LNCaP clone FGC (cell line): ENCODE measurements at regions not wholly inside any gene's neighbourhood (a gene's known extent, or its start where the extent isn't known, plus 50 kb on each side); places are given as distances from the start of the nearest gene placed in this dataset.
"Not testable (repeated sequence)": the region's sequence is repeated elsewhere in the genome, so short reads cannot be mapped to it uniquely, and the experiment has no call there.

Experiments used
- DNase-seq: peaks from one replicate; pipeline ENCODE4 v3.0.0-alpha.2; 2011; ENCODE audit warnings: low read depth
- H3K4me3 ChIP-seq: 2 replicates; pipeline ENCODE4 v1.5.1; 2011; ENCODE audit warnings: mild to moderate bottlenecking, low read depth, low read length, control low read depth
- TF ChIP-seq, protein P1 (sequence below): IDR thresholded peaks from 2 replicates; pipeline ENCODE4 v1.5.1; 2012; ENCODE audit warnings: mild to moderate bottlenecking; ENCODE audit not compliant: control insufficient read depth, insufficient read depth; ENCODE audit errors: extremely low read depth

DNA sequence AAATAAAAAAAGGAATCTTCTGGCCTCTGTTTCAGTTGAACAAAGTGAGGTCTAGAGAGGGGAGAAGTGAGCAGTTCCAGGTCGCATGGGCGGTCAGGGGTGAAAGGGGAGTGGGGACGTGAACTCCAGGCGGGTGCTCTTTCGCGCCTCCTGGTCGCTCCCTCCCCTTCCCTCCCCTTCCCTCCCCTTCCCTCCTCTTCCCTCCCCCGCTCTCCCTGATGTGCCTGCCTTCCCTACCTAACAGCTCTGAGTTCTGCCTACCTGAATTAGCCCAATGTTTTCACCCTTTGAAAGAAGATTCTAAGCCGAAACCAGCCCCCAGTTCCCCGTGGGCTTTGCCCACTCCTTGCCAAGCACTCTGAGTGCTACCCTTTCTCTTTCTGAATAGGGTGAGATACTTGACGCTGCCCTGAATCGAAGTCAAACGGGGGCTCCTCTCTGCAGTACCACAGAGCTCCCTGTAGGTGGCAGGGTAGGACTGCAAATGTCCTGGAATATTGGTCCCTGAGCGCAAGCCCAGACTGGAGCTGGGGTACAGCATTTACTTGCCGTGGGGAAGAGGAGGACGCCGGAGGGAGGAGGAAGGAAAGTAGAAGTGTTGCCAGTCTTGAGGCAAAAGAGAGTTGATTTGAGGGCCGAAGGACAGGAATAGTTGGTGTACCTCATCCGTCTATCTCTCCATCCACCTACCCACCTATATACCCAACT, 214.4 kb downstream of the NPIPA7 start:
- TF ChIP-seq, protein P1, sequence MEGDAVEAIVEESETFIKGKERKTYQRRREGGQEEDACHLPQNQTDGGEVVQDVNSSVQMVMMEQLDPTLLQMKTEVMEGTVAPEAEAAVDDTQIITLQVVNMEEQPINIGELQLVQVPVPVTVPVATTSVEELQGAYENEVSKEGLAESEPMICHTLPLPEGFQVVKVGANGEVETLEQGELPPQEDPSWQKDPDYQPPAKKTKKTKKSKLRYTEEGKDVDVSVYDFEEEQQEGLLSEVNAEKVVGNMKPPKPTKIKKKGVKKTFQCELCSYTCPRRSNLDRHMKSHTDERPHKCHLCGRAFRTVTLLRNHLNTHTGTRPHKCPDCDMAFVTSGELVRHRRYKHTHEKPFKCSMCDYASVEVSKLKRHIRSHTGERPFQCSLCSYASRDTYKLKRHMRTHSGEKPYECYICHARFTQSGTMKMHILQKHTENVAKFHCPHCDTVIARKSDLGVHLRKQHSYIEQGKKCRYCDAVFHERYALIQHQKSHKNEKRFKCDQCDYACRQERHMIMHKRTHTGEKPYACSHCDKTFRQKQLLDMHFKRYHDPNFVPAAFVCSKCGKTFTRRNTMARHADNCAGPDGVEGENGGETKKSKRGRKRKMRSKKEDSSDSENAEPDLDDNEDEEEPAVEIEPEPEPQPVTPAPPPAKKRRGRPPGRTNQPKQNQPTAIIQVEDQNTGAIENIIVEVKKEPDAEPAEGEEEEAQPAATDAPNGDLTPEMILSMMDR = peak; percentile 37
- not testable (repeated sequence) for DNase-seq, H3K4me3 ChIP-seq

DNA sequence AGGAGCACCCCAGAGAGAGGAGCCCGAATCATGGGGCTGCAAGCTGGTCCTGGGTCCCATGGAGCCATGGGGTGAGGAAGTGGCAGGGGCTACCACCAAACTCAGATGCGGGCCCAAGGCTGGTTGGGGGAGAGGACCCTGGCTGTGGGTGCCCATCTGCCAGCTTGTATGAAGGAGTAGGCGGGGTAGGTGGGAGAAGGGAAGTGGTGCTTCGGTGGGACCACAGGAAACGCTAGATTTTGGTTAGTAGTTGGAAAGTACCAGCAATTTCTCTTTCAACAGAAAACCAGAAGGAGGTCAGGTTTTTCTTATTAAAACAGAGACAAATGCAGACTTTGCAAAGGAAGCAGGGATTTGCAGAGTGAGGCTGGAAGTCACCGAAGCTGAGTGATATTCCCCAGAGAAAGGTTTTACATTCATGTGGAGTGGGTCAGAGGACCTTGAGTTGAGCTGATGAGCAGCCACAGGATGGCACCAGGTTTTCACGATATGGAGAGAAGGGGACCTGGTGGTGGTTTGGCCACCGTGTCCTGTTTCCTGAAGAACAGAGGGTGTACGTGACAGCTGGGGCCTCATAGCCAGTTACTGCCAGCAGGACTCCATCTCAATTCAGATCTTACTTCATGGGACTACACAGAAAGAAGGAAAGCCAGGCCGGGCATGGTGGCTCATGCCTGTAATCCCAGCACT, 216.2 kb downstream of the NPIPA7 start:
- H3K4me3 ChIP-seq = not testable (repeated sequence)

DNA sequence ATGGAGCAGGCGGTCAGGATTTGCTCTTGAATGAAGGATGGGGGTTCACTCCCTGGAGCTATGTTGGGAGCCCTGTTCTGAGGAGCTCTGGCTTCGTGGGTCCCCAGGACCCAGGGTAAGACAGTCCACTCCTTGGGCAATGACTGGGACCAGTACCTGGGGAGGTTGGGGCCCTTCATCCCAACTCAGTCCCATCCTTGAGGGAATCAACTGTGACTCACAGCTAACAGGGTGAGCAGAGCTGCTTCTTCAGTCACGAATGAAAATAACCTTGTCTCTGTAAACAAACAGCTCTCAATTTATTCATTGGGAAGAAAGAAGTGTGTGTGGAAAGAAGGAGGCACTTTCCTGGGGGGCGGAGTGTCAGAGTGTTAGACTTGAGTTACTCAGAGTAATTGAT, 222.3 kb downstream of the NPIPA7 start:
- not testable (repeated sequence) for DNase-seq

More for the DNA sequence above, 216.2 kb downstream of the NPIPA7 start:
- not testable (repeated sequence) for DNase-seq

DNA sequence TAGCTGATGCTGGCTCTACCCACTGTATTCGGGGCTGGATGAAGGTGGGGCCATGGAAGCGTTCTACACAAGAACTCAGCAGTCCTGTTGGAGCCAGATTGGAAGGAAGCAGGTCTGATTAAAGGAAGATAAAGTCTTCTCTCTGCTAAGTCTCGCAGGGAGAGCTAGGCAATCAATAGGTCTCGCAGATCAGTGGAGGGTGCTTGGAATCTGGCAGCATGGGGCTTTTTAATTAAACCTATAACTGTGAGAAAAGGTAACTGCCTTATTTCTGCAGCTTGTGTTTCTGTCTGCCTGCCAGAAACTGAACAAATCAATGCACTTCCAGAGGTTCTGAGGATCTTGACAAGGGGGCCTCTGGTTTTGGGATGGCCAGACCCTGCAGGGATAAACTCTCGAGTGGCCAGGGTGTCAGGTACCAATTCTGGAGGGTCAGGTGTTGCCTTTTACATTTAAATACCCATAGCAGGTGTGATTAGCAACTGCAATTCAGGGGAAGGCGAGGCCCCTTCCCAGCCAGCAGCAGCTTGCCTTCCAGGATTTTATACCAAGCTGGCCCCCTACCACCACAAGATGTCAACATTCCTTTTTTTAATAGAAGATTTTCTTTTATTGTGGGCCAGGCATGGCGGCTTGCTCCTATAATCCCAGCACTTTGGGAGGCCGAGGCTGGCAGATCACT, 228.6 kb downstream of the NPIPA7 start:
- not testable (repeated sequence) for H3K4me3 ChIP-seq, DNase-seq

More for the DNA sequence above, 222.3 kb downstream of the NPIPA7 start:
- H3K4me3 ChIP-seq = not testable (repeated sequence)

DNA sequence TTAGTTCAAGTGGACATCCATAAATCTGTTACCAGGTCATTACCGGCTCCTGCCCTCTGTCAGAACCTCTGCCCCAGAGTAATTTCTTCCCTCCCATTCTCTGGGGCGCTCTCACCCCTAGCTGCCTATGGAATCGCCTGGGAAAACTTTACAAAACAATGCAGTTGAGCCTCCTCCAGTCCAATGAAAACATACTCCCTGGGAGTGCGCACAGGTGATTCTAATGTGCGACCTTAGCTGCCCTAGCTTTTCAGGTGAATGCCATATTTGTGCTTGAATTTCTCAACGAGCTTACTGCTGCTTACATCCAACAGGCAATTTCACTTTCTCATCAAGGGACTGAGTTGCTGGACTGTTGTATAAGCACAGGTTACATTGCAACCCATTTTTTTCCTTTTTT, 230.7 kb downstream of the NPIPA7 start:
- DNase-seq, H3K4me3 ChIP-seq: not testable (repeated sequence)

DNA sequence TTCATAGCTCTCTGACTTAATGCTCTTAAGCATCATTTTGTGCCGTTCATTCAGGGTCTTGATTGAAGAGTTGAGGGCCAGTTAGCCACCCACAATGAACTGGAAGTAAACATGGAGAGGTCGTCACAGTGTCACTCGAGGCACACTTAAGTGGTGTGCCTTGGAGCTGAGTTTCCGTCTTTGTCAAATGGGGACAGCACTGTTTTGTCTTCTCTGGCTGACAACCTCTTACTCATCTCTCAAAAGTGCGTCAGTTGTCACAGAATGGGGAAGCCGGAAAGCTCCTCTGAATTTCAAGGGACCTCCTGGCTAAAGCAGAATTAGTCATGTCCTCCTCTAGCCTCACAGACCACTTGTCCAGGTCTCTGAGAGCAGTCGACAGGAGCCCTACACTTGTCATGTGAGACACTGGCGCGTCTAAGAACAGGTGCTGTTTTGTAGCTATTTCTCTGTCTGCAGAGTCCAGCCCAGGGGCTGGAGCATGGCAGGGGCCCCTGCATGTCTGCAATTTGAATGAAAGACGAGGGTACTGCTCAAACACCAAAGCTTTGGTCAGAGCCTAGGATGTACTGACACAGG, 231.5 kb downstream of the NPIPA7 start:
- H3K4me3 ChIP-seq, DNase-seq: not testable (repeated sequence)

DNA sequence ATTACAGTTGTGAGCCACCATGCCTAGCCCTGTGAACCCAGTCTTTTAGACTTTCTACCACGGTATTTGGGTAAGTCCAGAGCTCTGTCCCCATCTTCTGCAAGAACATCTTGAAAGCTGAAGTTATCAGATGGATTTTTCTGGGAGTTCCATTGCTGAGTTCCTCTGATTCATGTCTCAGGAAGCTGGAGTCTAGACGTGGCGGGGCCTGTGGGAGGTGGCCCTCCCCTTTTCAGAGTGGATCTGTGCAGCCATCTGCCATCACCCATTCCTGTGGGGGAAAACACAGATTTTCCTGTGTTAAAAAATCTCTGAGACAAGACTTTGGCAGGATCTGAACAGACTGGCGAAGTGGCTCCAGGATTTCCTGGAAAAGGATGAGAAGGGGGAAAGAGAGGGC, 234.3 kb downstream of the NPIPA7 start:
- not testable (repeated sequence) for H3K4me3 ChIP-seq, DNase-seq

DNA sequence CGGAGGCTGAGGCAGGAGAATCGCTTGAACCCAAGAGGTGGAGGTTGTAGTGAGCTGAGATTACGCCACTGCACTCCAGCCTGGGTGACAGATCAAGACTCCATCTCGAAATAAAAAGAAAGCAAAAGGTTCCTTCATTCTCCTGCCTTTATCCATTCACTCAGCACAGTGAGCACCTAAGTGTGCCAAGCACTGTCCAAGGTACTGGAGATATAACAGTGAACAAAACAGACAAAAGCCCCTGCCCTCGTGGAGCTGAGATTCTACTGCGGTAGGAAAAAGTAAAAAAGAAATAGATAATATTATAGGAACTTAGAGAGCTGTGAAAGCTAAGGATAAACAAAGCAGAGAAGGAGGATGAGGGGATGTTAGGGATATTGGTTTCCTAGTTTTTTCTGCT, 235.5 kb downstream of the NPIPA7 start:
- not testable (repeated sequence) for H3K4me3 ChIP-seq, DNase-seq

DNA sequence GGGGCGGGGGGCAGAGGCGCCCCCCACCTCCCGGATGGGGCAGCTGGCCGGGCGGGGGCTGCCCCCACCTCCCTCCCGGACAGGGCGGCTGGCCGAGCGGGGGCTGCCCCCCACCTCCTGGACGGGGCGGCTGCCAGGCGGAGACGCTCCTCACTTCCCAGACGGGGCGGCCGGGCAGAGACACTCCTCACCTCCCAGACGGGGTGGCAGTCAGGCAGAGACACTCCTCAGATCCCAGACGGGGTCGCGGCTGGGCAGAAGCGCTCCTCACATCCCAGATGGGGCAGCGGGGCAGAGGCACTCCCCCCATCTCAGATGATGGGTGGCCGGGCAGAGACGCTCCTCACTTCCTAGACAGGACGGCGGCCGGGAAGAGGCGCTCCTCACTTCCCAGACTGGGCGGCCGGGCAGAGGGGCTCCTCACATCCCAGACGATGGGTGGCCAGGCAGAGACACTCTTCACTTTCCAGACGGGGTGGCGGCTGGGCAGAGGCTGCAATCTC, 240.1 kb downstream of the NPIPA7 start:
- not testable (repeated sequence) for DNase-seq, H3K4me3 ChIP-seq

DNA sequence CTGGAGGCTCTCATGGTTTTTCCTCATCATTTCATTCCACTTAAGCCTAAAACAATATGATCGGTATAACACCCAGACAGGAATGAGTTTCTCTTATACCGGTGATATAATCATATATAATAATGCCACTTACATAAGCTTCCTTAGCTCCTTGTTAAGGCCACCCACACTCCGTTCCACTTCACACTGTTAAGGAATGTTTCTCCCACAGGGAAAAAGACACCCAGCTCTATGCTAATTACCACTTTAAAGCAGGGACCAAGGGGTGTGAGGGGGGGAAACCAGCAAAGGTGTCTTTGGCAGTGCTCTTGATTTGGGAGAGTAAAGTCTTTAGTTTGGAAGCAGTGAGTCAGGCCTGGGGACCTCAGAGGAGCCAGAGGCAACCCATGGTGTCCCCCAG, 245.4 kb downstream of the NPIPA7 start:
- not testable (repeated sequence) for DNase-seq

DNA sequence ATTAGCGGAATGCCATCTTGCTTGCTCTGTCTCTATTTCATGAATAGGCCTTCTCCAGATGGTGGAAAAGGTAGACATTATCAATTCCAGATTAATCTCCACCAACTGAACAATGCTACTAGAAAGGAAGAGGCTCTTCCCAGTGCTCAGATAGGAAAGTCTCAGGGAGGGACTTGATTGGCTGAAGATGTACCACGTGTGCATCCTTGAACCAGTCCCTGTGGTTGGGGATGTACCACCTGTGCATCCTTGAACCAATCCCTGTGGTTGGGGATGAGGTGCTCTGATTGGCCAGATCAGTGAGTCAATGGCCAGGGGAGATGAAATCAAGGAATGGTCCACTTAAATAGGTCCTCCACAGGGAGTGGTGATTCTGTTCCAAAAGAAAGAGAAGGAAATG, 246.2 kb downstream of the NPIPA7 start:
- DNase-seq, H3K4me3 ChIP-seq: not testable (repeated sequence)

More for the DNA sequence above, 245.4 kb downstream of the NPIPA7 start:
- H3K4me3 ChIP-seq = not testable (repeated sequence)

DNA sequence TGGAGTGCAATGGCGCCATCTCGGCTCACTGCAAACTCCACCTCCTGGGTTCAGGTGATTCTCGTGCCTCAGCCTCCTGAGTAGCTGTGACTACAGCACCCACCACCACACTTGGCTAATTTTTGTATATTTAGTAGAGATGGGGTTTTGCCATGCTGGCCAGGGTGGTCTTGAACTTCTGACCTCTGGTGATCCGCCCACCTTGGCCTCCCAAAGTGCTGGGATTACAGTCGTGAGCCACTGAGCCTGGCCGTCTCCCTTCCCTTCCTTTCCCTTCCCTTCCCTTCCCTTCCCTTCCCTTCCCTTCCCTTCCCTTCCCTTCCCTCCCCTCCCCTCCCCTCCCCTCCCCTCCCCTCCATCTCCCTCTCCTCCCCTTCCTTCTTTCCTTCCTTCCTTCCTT, 248.9 kb downstream of the NPIPA7 start:
- H3K4me3 ChIP-seq, DNase-seq: not testable (repeated sequence)

DNA sequence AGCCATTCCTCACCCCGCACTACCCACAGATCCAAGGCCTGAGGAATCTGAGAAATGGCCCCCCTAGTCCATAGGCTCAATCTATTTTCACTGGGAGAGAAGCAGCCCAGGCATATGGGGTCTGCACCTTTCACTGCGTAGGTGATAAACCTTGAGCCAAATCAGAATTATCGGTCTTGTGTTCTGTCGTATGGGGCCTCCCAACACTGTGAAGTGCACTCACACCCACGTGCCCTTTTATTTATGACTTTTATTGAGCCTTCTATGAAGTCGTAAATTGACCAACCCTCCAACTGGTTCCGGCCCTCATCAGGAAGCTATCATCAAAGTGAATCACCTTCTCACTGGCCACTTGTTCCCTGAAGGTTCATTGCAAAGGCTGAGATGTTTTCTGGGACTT, 259.3 kb downstream of the NPIPA7 start:
- not testable (repeated sequence) for H3K4me3 ChIP-seq

DNA sequence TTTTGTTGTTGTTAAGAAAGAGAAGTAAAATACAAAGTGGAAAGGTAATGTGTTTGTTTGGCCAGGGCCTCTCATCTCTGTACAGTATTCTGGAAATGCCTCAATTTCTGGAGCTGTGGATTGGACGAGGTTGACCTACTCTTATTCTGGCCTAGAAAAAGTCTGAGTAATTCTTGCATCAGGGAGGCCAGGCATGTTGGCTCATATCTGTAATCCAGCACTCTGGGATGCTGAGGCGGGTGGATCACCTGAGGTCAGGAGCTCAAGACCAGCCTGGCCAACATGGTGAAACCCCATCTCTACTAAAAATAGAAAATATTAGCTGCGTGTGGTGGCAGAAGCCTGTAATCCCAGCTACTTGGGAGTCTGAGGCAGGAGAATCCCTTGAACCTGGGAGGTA, 259.8 kb downstream of the NPIPA7 start:
- H3K4me3 ChIP-seq, DNase-seq: not testable (repeated sequence)

More for the DNA sequence above, 259.3 kb downstream of the NPIPA7 start:
- not testable (repeated sequence) for DNase-seq

DNA sequence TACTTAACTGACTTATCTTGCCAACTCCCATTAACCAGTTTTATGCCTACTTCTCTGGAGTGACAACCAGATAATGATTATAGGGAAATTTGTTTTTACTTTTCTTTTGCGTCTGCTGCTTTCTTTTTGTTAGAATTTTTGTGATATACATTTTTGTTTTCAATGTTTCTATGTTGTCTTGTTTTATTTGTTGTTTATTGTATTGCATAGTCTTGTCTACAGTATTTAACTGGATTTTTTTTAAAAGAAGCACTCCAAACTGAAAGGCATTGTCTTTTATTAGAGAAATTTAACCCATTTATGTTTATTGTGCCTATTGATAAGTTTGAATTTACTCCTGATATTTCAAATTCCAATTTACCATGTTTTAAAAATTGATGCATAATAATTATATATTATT, 264.9 kb downstream of the NPIPA7 start:
- not testable (repeated sequence) for H3K4me3 ChIP-seq, DNase-seq

DNA sequence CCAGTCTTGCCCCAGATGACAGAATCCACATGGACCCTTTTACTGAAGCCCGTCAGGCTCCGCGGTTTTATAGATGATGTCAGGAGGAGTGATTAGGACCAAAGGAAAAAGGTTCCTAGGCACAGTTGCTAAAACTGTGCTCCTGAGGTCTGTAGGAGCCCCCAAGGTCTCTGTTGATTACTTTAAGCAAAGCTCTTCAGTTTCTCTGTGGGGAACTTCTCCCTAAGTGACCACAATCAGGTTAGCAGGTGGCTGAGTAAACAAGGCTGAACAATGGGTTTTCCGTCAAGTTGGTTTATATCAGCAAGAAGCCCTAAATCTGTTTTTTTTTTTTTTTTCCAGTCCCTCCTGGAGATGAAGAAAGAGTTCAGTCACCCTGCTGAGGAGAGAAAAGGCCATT, 269.1 kb downstream of the NPIPA7 start:
- H3K4me3 ChIP-seq, DNase-seq: not testable (repeated sequence)

DNA sequence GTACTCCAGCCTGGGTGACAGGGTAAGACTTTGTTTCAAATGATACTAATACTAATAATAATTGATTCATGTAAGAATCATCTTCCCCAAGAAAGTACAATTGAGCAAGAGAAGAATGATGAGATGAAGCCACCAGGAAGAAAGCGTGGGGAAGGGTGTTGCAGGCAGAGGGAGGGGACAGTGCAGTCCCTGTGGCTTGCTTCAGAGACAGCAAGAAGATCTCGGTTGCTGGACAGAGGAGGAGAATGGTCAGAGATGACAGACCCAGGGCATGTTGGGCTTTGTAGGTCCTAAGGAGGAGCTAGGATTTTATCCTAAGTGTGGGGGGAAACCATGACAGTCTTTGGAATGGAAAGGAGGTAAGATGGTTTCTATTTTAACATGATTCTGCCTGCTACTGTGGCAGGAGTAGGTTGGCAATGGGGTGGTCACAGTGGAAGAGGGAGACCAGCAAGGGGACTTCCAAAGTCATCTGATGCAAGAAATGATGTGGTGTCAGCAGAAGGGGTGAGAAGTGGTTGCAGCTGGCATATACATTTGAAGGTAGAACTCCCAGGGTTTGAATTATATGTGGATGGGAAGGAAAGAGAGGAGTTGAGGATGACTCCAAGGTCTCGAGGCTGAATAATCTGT, 293.4 kb downstream of the NPIPA7 start:
- not testable (repeated sequence) for DNase-seq, H3K4me3 ChIP-seq
